ENCODE measurements at regions not wholly inside any gene's neighbourhood (a gene's known extent, or its start where the extent isn't known, plus 50 kb on each side); places are given as distances from the start of the nearest gene placed in this dataset.
"Not testable (repeated sequence)": the region's sequence is repeated elsewhere in the genome, so short reads cannot be mapped to it uniquely, and the experiment has no call there.

DNA sequence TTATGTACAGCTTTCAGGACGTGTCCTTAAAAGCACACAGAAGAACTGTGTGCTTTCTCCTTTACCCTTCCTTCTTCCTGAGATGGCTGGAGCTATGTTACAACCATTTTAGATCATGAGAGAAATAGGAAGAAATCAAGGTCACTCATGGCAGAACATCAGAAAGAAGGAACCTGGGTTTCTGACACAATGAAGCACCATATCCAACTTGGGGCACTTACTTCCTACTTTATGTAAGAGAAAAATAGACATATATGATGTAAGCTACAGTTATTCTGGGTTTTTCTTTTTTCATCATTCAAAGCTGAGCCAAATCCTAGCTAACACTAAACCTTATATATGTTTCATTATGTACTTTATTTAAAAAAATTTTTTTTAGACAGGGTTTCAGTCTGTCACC is 79.5 kb downstream of the FAM161A start:
- DNase-seq (ENCODE audit: insufficient read length, low spot score): no peak
- FAIRE-seq: no peak

DNA sequence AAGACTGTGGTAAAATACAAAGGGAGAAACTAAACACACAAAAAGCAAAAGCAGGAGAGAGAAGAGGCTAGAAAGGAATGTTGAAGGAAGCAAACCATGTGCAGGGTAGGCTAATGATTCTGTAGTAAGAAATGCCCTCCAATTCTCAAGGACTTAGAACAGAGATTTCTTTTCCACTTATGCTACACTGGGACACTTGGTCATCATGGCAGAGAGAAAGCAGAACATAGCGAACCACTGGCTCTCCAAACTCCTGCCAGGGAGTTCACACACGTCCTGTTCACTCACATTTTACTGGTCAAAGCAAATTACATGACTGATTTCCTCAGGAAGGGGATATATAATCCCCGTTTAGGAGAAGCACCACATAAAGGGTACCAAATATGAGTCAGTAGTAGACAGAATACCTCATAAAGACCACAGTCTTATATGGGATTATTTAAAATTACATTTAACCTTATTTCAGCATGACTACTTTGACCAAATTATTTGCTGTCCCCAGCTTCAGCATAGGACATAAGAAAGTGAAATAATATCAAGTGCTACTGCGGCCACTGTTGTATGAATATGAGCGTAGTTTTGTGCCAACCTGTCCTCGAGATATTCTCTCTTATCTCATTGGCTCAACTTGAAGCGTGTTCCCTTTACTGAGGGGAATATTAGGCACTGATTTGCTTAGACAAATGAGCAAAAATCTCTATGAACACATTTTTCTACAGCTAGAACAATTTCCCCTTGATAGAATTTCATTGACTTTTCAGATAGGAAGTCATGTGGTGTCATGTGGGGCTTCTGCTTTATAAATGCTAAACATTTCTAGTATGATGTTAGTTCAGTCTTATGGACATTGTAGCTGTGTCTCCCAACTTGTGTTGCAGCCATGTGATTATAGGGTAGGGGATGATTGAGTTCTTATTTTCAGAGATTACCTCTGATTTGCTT is 81.7 kb downstream of the FAM161A start:
- no peak for DNase-seq (ENCODE audit: insufficient read length, low spot score)
- FAIRE-seq: no peak

DNA sequence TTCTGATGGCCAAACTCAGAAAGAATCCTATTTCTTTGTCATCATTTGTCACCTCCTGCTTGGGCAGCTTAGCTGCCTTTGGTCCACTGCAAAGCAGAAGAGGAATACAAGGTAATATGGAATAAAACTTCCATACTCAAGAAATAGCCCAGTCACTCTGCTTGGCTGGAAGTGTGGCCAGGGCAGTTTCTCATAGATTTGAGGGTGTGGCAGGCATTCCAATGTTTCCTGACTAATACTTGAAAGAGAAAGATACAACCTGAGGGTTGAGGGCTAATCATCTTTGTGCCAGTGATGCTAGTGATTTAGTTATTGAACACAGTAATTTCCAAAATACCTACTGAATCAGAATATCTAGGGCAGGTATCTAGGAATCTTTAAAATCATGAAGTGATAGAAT is 83.1 kb downstream of the FAM161A start:
- DNase-seq (ENCODE audit: insufficient read length, low spot score): no peak
- FAIRE-seq: no peak

DNA sequence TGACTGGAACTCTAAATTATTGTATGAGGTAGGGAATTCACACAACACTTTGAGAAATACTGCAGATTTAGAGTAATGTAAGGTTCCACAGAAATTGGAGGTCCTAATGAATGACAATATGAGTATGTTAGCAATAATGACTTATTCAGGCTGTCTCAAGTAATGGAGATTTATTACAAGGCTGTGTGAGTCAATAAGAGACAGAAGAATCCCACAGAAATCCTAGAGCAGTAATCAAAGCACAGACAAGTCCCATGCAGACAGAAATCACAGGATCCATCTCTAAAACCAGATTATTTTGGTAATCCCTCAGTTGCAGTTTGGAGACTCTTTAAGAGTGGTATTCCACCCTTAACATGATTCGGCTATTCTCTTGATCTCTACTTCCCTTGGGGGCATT is 83.6 kb downstream of the FAM161A start:
- DNase-seq (ENCODE audit: insufficient read length, low spot score): no peak
- FAIRE-seq: no peak

DNA sequence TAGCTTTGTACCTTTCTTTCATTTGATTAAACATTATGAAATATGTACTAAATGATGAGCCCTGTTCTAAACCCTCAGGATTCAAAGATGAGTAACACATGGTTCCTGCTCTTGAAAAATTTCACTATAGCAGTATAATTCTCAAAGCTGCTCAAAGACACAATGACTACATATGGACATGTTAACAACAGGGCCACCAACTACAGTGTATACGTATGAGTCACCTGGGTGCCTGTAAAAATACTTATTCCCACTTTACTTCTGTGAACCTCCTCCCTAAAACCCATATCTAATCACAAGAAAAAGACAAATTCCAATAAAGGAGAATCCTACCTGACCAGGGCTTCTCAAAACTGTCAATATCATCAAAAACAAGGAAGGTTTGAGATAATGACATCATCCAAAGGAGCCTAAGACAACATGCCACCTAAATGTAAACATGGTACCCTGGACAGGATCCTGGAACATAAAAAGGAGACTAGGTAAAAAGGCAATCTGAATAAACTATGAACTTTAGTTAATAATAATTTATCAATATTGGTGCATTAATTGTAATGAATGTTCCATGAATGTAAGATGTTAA is 84.7 kb downstream of the FAM161A start:
- FAIRE-seq (no peak), DNase-seq (ENCODE audit: insufficient read length, low spot score) (no peak)

DNA sequence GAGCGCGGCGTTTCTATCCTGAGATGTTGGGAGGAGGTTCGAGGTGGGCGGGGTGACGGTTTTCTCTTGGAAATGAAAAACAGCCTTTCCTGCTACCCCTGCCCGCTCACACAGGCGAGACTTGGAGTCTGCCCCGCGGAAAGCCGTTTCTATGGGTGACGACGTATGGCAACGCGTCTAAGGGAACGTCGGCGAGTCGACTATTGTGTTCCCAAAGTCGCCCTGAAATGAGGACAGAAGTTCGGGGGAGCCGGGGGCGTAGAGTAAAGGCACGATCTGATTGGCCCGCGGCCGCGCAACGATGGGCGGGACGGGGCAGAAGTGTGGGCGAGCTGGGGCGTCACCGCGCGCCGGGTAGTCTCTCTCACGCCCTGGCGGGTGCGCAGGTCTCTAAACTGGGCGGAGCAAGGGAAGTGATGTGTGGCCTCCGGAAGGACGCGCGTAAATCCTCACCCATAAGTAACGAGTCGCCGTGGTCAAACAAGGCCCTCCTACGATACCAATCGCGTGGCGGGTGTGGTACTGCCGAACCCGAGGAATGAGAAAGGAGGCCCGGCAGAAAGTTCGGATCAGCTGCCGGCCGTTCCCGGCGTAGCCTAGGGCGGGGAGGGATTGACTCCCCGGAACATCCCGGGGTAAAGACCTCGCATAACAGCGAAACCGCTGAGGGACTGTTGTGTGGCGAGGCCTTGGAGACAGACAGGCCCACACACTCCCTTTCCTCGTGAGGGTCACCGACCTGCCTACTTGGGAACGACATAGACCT is 89.6 kb downstream of the FAM161A start:
- peak; percentile 97 for DNase-seq (ENCODE audit: insufficient read length, low spot score)
- peak; percentile 98 for FAIRE-seq

DNA sequence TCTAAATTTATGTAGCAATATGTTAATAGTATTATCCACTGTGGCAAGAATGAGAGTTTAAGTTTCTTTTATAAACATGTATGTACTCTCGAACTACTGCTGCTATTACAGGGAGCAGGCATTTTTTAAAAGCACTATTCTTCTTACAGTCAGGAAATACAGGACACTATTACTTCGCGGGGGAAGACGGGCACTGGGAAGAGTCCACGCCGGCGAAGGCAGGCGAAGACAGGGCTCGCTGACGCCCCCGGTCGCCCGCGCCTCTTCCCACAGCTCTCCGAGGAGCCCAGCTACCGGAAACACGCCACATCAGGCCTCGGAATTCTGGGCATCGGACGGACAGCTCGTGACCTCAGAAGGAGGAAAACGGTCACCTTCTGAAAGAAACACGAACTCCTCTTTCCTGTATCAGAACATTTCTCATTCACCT is 90.2 kb downstream of the FAM161A start:
- FAIRE-seq (no peak), DNase-seq (ENCODE audit: insufficient read length, low spot score) (peak; percentile 71)

DNA sequence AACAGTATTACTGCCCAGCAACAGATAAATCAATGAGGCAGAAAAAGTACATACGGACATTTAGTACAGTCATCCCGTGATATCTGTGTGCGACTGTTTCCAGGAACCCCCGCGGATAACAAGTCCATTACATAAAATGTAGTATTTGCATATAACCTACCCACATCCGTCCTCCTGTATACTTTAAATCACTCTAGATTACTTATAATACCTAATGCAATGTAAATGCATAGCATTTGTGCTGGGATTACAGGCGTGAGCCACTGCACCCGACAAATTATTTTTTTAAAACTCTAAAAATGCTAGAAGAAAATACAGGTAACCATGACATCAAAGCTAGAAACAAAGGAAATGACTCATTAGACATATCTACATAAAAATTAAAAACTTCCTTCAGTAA is 91.6 kb downstream of the FAM161A start:
- DNase-seq (ENCODE audit: insufficient read length, low spot score) (no peak), FAIRE-seq (no peak)

DNA sequence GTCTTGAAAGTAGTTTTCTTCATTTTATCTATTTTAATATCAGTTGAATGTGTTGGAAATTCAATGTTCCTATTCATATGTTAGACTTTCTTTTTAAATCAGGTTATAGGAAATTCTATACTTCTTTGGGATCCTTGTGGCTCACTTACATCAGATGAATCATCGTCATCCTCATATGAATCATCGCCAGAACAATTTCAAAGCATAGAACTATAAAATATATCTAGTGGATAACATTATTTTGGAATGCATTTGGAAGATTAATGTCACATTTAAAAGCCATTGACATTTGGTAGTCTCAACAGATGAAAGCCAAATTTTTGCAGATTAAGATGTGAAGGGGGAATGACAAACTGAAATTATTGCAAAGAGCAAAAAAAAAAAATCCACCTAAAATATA is 94.1 kb downstream of the FAM161A start:
- no peak for FAIRE-seq

DNA sequence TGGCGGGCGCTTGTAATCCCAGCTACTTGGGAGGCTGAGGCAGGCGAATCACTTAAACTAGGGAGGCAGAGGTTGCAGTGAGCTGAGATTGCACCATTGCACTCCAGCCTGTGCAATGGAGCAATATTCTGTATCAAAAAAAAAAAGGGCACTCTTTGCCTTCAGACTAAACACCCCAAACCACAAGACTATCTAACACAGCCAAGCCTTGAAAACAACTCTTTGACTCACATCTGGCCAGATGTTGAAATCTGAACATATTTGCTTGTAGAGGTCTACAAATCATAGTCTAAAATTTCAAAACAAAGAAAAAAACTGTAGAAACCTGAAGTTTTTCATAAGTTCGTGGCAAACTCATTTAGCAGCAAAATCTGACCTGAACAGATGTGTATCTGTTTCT is 94.9 kb downstream of the FAM161A start:
- DNase-seq (ENCODE audit: insufficient read length, low spot score): no peak
- no peak for FAIRE-seq

More for the DNA sequence above, 94.1 kb downstream of the FAM161A start:
- DNase-seq (ENCODE audit: insufficient read length, low spot score): peak; percentile 50

DNA sequence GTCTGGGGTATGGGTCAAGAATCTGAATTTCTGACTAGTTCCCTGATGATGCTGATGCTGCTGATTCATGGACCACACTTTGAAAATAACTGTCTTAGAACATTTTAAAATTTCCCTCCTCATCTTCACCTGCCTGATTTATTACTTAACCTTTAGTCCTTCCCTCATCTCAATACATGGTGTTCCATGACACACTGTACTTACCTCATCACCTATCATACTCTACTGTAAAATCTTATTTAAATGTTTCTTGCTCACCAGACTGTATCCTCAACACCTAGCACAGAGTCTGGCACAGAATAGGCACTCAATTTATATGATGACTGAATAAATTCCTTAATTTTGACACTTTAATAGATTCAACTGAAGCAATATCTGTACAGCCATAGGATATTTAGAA is 95.7 kb downstream of the FAM161A start:
- DNase-seq (ENCODE audit: insufficient read length, low spot score) (no peak), FAIRE-seq (no peak)

DNA sequence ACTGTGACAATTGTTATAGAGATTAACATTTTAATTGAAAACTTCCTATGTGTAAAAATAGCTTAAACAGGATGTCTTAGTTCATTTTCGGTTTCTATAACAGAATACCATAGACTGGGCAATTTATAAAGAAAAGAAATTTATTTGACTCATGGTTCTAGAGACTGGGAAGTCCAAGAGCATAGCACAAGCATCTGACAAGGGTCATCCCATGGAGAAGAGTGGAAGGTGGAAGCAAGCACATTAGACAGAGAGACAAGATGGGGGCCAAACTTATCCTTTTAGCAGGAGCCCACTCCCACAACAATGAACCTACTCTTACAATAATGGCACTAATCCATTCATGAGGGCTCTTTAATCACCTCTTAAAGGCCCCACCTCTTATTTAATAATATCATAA is 100.3 kb downstream of the FAM161A start:
- no peak for DNase-seq (ENCODE audit: insufficient read length, low spot score)
- FAIRE-seq: no peak

DNA sequence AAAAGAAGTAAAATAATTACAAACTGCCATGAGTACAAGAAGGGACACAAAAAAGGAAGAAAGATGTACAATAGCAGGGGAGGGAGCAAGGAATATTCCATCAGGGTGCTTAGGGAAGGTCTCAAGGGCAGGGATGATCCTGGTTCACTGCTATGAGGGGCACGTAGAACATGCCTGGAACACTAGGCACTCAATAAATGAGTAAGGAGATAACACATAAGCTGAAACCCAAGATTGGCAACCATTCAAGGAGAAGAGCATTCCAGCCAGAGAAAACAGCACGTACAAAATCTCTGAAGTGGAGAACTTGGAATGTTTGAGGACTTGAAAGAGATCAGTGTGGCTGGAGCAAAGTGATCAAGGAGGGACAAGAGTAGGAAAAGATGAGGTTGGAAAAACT is 103.2 kb downstream of the FAM161A start:
- FAIRE-seq (peak; percentile 9), DNase-seq (ENCODE audit: insufficient read length, low spot score) (no peak)

DNA sequence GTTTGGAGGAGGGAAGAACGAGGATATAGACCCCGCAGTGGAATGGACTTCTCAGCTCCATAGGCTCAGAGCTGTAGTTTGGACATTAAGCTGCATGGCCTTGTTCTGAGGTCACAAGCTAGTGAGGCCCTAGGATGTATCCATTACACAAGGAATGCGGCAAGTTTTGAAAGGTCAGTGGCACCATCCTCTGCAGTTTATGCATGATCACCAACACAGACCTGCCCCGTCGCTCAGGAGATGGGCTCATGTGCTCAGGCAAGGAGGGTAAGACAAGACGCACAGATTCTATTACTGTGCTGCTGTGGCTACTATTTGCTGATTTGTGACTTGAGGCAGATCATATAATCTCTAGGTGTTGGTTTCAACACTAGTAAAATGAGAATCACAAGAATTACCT is 110.9 kb downstream of the FAM161A start:
- DNase-seq (ENCODE audit: insufficient read length, low spot score) (no peak), FAIRE-seq (no peak)

DNA sequence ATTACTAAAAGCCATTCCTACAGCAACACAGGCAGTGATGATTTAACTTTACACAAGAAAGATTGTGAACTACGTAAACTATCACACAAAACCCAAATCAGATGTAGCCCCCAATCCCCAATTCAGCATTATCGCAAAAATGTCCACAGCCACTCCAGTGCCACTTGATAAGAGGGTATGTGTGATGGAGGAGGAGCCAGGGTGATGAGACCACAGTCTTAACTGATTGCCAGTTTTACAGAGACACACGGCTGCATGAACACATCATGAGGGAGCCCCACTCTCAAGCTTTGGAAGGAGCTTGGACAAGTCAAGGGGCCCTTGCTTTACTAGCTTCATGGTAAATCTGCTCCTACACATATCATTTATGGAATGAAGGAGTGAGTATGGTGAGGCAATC is 116.0 kb downstream of the FAM161A start:
- FAIRE-seq (no peak), DNase-seq (ENCODE audit: insufficient read length, low spot score) (no peak)

DNA sequence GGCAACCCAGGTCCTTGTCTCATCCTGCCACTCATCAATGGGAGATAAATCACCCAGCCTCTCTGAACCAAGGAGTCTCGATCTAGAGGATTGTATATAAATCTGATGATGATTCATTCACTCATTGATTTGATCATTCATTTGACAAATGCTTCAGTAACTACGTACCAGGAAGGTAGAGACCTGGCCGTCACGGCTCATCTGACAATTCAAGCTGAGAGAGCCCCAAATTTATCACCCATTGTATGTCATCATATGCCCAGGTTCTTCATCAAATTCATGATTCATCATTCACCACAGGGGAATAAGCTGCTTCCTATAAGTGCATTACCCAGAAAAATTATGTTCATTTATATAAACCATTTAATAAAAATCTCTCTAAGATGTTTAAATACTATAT is 116.9 kb downstream of the FAM161A start:
- no peak for DNase-seq (ENCODE audit: insufficient read length, low spot score)
- FAIRE-seq: no peak

DNA sequence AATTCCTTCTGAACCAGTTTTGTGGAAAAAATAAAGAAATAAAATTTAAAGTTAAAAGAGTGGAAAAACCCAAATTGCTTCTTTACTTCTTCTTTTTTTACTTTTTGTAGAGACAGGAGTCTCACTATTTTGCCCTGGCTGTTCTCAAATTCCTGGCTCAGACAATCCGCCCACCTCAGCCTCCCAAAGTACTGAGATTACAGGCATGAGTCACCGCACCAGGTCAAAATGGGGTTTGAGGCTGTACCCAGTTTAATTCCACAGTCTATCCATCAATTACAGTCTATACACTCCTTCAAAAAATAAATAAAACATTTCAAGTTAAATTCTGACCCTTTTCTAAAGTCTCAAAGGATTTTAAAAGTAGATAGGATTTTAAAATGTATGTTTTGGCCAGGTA is 120.3 kb downstream of the FAM161A start:
- FAIRE-seq (no peak), DNase-seq (ENCODE audit: insufficient read length, low spot score) (no peak)

DNA sequence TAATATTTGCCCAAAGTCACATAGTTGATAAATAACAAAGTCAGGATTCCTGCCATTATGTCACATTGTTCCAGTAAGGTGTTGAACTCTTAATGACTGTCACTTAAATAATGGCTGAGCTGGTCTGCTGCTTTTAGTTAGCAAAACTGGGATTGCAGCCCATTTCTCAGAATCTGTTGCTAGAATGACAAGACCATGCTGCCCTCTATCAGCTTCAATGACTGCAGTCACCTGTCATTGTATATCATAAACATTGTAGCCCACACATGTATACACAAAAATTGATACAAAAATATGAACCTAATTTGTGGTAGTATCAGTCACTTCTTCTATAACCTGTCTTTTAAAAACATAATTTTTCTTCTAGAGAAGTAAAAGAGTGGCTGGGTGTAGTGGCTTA is 121.1 kb downstream of the FAM161A start:
- DNase-seq (ENCODE audit: insufficient read length, low spot score): no peak
- peak; percentile 40 for FAIRE-seq

DNA sequence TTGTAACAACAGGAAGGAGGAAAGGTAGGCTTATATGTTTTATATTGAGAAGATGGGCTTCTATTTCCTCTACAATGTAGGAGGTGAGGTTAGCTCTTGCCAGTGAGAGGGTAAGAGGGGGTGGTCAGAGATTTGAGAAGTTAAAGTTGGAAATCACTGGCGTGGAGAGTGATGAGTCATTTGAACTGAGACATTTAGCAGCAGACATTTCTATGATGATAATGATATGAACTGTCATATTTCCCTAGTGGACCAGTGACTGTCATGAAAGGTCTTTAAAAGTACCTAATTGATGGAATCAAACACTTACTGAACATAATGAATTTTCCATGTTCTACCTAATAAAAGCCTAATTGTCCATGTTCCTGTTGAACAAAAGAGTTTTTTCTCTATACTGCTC is 126.1 kb downstream of the FAM161A start:
- no peak for FAIRE-seq
- DNase-seq (ENCODE audit: insufficient read length, low spot score): peak; percentile 26

DNA sequence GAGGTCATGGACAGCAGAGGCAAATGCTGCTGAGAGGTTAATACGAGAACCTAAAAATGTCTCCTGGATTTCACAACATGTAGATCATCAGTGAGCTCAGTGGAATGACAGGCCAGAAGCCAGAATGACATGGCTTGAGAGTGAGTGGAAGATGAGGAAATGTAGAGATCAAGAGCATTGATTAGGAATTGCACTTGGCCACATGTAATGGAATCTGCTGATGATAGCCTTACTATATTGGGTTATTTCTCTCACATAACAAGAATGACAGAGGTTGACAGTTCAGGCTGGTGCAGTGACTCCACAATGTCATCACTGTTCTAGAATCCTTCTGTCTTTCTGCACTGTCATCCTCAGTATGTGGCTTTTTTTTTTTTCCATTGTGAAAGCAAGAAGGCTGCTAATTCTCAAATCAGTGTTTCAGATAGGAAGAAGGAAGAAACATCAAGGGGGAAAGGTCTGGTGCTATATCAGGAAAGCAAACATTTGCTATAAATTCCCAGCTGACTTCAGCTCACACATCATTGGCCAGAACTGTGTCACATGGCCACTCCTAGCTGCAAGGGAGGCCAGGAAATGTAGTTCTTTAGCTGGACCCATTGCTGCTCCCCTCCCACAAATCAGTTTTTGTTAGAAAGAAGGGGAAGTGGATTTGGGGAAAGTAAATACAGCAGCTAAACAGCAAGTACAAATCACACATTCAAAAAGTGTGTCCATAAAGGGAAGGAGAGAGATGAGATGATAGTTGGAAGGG is 127.2 kb downstream of the FAM161A start:
- DNase-seq (ENCODE audit: insufficient read length, low spot score): no peak
- no peak for FAIRE-seq

DNA sequence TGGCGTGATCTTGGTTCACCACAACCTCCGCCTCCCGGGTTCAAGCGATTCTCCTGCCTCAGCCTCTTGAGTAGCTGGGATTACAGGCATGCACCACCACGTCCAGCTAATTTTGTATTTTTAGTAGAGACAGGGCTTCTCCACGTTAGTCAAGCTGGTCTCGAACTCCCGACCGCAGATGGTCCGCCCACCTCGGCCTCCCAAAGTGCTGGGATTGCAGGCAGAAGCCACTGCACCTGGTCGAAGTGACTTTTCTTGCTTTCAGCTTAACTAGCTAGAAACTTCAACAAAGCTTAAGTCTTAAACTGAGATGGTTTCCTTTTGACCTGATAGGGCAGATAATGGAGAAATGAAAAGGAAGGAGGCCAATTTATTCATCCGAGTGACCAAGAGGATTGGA is 130.5 kb downstream of the FAM161A start:
- not testable (repeated sequence) for FAIRE-seq

More for the DNA sequence above, 130.5 kb downstream of the FAM161A start:
- DNase-seq (ENCODE audit: insufficient read length, low spot score): not testable (repeated sequence)

Data from HTR-8/SVneo (cell line).